Neural progenitor cell (in vitro differentiated cells): ENCODE measurements at regions not wholly inside any gene's neighbourhood (a gene's known extent, or its start where the extent isn't known, plus 50 kb on each side); places are given as distances from the start of the nearest gene placed in this dataset.

Experiments used
- EZH2 ChIP-seq: fragments of 200-600 bp; sonication (generic); IDR thresholded peaks from 2 replicates; pipeline ENCODE4 v1.6.1; 2017; ENCODE audit warnings: antibody characterized with exemption, mild to moderate bottlenecking, moderate library complexity
- EZH2phosphoT487 ChIP-seq: fragments of 200-600 bp; sonication (generic); IDR thresholded peaks from 2 replicates; pipeline ENCODE4 v1.6.1; 2017; ENCODE audit warnings: antibody characterized with exemption
- TF ChIP-seq, protein P1 (sequence below): fragments of 200-600 bp; sonication (generic); IDR thresholded peaks from 2 replicates; pipeline ENCODE4 v1.5.1; 2017; ENCODE audit warnings: antibody characterized with exemption, mild to moderate bottlenecking

DNA sequence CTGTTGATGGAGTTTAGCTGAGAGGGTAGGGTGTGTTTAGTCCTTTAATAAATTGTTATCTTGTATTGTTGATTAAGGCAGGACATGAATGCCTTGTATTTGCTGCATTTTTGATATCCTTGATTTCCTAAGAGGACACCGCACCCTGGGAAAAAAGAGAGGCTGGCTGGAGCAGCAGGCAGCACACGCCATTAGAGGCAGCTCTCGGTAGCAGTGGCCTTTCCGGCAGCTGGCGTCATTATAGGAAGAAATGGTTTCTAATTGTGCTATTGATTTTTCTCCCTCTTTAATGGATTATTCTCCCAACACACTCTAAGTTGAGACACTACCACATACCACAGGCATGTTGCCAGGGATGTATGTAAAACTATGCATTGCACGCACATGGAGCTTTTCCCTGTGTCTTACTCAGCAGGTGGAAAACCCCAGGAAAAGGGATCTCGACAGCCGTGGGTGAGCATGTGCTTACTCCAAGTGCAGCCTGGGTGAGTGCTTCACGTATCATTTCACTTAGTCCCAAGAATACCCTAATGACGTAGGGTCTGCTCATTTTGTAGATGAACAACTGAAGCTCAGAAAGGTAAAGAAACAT, 440.4 kb upstream of the RUNX1 start:
- TF ChIP-seq, protein P1, sequence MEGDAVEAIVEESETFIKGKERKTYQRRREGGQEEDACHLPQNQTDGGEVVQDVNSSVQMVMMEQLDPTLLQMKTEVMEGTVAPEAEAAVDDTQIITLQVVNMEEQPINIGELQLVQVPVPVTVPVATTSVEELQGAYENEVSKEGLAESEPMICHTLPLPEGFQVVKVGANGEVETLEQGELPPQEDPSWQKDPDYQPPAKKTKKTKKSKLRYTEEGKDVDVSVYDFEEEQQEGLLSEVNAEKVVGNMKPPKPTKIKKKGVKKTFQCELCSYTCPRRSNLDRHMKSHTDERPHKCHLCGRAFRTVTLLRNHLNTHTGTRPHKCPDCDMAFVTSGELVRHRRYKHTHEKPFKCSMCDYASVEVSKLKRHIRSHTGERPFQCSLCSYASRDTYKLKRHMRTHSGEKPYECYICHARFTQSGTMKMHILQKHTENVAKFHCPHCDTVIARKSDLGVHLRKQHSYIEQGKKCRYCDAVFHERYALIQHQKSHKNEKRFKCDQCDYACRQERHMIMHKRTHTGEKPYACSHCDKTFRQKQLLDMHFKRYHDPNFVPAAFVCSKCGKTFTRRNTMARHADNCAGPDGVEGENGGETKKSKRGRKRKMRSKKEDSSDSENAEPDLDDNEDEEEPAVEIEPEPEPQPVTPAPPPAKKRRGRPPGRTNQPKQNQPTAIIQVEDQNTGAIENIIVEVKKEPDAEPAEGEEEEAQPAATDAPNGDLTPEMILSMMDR, result no peak
- TF ChIP-seq EZH2, result no peak
- TF ChIP-seq EZH2phosphoT487, result no peak
